ENCODE measurements at regions not wholly inside any gene's neighbourhood (a gene's known extent, or its start where the extent isn't known, plus 50 kb on each side); places are given as distances from the start of the nearest gene placed in this dataset.

DNA sequence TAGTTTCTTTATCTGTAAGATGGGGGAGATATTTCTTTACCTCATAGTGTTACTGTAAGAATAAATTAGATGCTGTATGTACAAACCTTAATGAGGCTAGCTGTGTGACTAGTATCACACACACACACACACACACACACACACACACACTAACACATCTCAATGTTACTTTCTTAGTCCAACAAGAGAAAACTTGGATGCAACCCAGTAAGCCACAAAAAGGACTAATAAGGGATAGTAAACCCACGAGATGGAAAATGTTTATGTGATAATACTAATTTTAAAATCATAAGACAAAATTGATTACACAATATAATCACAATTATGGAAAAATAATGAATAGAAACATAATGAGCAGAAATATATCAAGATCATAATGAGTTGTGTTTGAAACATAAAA lies 437.7 kb upstream of the ZNF507 start:
- DNase-seq (ENCODE audit: low read depth in 1 of 2, low spot score in 1 of 2) = no peak
- TF ChIP-seq JUND (IDR thresholded peaks at IDR 0.05; ENCODE audit: low read depth) = no peak
- in situ Hi-C loops (cut with HindIII; ENCODE audit: low pct_unique_long_range_greater_than_20kb, low sequenced_read_pairs) = no loop called here

DNA sequence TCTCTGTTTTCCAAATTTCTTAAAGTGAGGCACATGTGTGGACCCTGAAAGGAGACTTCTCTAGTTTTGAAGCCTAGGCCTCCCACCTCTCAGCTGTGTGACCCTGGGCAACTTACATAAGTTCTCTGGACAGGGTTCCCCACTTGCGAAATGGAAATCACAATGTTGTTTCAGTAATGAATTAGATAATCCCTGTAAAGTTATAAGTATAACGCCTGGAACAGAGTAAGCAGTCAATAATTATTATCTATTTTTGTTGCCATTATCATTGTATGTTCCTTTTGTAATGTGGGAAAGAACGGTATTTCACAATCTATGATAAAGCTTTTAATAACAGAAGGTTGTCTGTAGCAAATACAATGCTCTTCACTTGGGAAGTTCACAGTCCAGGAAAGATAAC lies 437.3 kb upstream of the ZNF507 start:
- in situ Hi-C loops (cut with HindIII; ENCODE audit: low pct_unique_long_range_greater_than_20kb, low sequenced_read_pairs) = no loop called here
- TF ChIP-seq JUND (IDR thresholded peaks at IDR 0.05; ENCODE audit: low read depth) = no peak

DNA sequence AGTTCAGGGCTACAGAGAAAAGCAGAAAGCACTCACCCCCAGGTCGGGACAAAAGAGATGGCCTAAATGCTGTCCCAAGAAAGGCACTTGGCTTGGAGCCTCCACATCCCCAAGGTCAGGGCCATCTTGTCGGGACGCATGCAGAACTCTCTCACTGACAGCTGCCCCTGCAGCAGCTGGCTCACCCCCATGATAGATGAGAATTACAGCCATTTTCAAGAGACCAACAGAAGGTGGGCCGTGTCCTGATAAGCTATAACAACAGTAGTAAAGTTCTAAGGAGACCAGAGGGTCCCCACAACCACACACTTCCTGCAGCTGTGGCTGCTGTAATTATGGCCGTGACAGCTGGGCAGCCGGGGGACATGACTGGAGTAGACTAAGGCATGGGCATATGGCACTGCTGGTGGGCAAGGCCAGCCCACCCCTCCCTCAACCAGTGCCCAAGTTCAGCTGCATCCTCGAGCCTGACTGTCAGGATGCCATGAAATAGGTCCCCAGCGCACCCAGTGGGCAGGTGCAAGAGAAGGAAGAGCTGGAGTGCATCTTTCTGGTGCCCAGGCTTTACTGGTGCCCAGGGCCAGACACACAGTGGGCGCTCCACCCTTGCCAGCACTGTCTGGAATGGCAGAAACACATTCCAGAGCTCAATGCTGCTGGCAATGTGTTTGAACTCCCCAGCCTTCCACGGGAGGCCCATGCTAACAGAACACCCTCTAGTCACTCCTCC lies 436.7 kb upstream of the ZNF507 start:
- in situ Hi-C loops (cut with HindIII; ENCODE audit: low pct_unique_long_range_greater_than_20kb, low sequenced_read_pairs) = no loop called here
- TF ChIP-seq JUND (IDR thresholded peaks at IDR 0.05; ENCODE audit: low read depth) = no peak
- DNase-seq (ENCODE audit: low read depth in 1 of 2, low spot score in 1 of 2) = no peak

More for the DNA sequence above, 437.3 kb upstream of the ZNF507 start:
- no peak for DNase-seq (ENCODE audit: low read depth in 1 of 2, low spot score in 1 of 2)

DNA sequence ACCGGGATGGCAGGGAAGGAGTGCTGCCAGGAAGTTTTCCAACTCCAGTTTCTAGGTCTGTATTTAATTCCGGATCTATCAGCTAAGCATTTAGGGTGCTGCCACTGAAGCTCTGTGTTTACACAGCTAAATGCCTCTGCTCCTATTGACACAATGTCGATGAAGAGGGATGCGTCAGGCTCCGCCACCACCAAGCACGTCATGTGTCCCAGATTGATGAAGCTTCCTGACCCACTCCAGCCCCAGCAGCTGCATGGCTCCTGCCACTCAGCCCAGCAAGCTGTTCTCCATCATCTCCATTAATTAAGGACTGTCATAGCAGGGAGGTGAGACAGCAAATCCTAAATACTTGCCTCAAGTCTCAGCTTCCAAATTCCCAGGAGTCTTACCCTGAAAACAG lies 435.2 kb upstream of the ZNF507 start:
- in situ Hi-C loops (cut with HindIII; ENCODE audit: low pct_unique_long_range_greater_than_20kb, low sequenced_read_pairs) = no loop called here
- no peak for TF ChIP-seq JUND (IDR thresholded peaks at IDR 0.05; ENCODE audit: low read depth)
- DNase-seq (ENCODE audit: low read depth in 1 of 2, low spot score in 1 of 2) = no peak

DNA sequence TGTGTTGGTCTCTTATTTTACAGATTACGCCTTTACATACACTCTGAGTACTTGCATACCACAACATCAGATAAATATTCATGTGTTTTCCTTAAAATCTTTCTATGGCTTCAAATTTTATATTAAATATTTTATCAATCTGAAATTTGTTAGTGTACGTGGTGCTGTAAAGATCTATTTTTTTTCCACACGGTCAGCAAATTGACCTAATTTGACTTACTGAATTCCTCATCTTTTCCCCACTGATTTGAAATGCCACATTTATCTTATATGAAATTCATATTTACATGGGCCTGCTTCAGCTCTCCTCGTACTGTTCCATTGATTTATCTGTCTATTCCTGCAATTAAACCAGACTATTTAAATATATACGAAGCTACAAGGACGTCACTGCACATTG lies 433.8 kb upstream of the ZNF507 start:
- no peak for DNase-seq (ENCODE audit: low read depth in 1 of 2, low spot score in 1 of 2)
- in situ Hi-C loops (cut with HindIII; ENCODE audit: low pct_unique_long_range_greater_than_20kb, low sequenced_read_pairs) = no loop called here
- TF ChIP-seq JUND (IDR thresholded peaks at IDR 0.05; ENCODE audit: low read depth) = no peak

DNA sequence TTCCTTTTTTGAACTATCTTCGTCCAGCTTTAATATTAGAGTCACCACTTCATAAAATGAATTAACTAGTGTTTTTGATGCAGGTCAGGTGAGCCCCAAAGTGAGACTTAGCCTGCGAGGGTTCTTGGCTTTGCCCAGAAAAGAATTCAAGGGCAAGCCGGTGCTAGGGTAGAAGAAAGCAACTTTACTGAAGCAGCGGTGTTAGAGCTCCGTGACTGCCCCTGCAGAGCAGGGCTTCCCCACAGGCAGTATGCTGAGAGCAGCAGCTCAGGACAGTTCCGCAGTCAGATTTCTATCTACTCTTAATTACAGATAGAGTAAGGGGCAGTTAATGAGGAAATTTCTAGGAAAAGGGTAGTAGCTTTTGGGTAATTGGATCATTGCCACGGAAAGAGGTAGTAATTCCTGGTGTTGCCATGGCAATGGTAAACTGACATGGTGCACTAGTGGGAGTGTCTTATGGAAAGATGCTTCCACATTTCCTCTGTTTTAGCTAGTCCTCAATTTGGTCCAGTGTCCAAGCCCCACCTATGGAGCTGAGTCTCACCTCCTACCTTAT lies 432.2 kb upstream of the ZNF507 start:
- in situ Hi-C loops (cut with HindIII; ENCODE audit: low pct_unique_long_range_greater_than_20kb, low sequenced_read_pairs) = no loop called here
- no peak for TF ChIP-seq JUND (IDR thresholded peaks at IDR 0.05; ENCODE audit: low read depth)
- DNase-seq (ENCODE audit: low read depth in 1 of 2, low spot score in 1 of 2) = no peak

DNA sequence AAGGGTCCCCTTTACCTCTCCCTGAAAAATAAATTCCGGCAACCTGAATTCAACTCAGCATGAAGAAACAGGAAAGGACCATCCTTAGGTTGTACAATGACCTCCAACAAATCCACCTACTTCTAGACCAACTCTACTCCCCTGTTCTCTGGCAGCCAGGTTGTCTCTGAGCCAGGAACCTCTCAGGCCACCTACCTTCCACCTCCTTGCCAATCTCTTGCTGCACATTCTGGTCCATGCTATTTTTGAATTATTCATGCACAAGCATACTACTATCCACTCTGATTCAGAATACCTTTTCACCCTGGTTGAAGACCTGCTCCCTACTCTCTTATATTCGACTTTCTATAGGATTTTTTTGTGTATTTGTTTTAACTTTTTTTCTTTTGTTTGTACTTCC lies 415.0 kb upstream of the ZNF507 start:
- DNase-seq (ENCODE audit: low read depth in 1 of 2, low spot score in 1 of 2) = no peak
- in situ Hi-C loops (cut with HindIII; ENCODE audit: low pct_unique_long_range_greater_than_20kb, low sequenced_read_pairs) = no loop called here
- TF ChIP-seq JUND (IDR thresholded peaks at IDR 0.05; ENCODE audit: low read depth) = no peak

DNA sequence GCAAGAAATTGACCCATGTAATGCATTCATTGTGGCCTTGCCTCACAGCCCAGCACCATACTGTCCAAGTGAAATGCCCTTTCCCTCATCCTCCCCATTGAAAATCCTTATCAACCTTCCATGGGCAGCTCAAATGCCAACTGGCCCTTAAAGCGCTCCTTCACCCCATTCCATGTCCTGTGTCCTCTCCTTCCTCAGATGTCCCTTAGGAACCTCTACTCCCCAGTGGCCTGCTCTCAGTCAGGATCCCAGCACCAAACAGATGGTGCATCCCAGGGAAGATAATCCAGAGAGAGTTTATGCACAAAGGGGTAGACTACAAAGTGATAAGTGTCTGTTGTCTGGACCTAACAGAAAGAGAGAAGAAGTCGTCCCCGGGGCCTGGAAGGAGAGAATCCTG lies 407.4 kb upstream of the ZNF507 start:
- DNase-seq (ENCODE audit: low read depth in 1 of 2, low spot score in 1 of 2) = no peak
- no peak for TF ChIP-seq JUND (IDR thresholded peaks at IDR 0.05; ENCODE audit: low read depth)
- in situ Hi-C loops (cut with HindIII; ENCODE audit: low pct_unique_long_range_greater_than_20kb, low sequenced_read_pairs) = no loop called here

DNA sequence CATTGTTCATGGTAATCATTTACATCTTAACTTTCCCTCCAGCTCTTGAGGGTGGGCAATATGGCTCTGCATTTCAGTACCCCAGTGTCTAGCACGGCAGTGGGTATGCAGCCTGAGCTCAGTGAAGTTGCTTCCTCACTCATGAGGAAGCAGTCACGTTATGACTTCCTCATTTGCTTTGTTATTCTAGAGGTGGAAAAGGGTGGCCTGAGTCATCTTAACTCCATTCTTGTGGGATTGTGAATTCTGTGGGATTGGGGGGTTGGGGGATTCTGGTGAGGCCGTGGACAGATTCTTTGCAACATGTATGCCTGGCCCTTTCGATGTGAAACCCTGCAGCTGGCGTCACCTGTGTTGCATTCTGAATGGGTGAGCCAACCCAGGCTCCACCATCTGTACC lies 406.7 kb upstream of the ZNF507 start:
- in situ Hi-C loops (cut with HindIII; ENCODE audit: low pct_unique_long_range_greater_than_20kb, low sequenced_read_pairs) = no loop called here
- TF ChIP-seq JUND (IDR thresholded peaks at IDR 0.05; ENCODE audit: low read depth) = no peak
- DNase-seq (ENCODE audit: low read depth in 1 of 2, low spot score in 1 of 2) = no peak

DNA sequence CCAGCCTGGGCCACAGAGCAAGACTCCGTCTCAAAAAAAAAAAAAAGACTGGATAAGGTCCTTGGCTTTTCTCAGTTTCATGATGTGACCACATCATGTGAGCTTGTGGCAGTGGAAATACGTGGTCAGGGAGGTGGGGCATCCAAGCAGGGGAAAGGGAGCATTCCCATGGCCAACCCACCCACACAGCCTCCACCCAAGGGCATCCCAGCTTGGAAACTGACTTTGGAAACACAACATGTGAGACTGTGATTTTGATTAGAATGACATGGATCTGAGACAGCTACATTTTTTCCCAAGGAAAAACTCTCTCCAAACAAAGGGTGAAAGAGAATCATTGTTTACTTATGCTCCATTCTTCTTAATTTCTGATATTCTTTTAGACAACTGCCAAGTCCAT lies 405.0 kb upstream of the ZNF507 start:
- no peak for TF ChIP-seq JUND (IDR thresholded peaks at IDR 0.05; ENCODE audit: low read depth)
- no peak for DNase-seq (ENCODE audit: low read depth in 1 of 2, low spot score in 1 of 2)
- in situ Hi-C loops (cut with HindIII; ENCODE audit: low pct_unique_long_range_greater_than_20kb, low sequenced_read_pairs) = no loop called here

DNA sequence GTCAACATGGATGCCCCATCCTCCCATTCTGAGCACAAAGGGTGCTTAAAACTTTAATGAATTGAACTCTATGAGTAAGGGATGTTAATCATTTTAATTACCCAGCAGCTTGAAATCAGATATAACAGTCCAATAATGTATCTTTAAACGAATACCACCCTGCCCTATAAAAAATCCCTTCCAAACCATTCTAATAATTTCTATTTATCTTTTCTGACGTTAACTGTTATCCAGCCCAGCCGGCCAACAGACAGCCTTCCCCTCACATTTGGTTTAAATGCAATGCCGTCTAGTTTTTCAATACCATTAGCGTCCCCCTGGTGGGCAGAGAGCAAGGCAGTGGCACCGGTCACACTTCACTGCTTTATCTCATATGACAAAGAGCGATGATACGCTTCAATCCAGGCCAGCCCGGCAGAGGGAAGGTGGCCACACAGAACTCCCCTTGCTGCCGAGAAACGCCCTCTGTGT lies 402.2 kb upstream of the ZNF507 start:
- TF ChIP-seq JUND (IDR thresholded peaks at IDR 0.05; ENCODE audit: low read depth) = no peak
- in situ Hi-C loops (cut with HindIII; ENCODE audit: low pct_unique_long_range_greater_than_20kb, low sequenced_read_pairs) = no loop called here
- DNase-seq (ENCODE audit: low read depth in 1 of 2, low spot score in 1 of 2) = no peak

DNA sequence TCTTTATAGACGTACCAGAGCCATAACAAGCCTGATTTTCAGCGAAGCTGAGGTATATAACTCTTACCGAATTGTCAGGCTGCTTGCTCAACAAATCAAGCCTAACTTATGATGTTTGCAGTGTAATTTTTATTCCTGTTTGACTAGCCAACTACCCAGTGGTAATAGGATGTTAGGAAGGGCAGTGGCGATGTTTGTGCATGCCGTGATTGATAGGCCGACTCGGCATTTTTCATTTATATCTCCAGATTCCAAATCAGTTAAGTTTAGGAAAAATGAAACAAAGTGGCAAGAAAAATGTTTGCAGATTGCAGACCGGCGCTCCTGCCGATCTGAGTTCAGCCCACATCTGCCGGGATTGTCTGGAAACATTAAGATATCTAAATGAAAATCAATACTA lies 401.6 kb upstream of the ZNF507 start:
- no peak for DNase-seq (ENCODE audit: low read depth in 1 of 2, low spot score in 1 of 2)
- in situ Hi-C loops (cut with HindIII; ENCODE audit: low pct_unique_long_range_greater_than_20kb, low sequenced_read_pairs) = no loop called here
- no peak for TF ChIP-seq JUND (IDR thresholded peaks at IDR 0.05; ENCODE audit: low read depth)

DNA sequence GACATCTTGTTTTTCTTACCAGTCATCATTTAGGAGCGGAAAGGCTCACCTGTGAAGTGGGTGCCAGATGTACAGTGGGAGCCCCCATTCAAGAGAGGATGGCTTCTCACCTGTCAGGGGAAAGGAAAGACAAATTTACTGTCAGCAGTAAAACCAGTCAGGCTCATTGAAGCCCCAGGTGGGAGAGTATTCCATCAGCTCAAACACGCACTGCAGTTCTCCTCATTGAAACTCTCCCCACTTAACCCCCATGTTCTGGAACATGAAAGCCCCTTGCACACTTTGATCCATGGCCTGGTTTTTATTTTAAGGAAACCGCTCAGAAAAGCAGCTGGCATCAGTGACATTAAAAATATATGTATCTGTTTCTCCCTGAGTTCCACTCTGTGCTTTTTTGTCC lies 401.1 kb upstream of the ZNF507 start:
- in situ Hi-C loops (cut with HindIII; ENCODE audit: low pct_unique_long_range_greater_than_20kb, low sequenced_read_pairs) = no loop called here
- no peak for TF ChIP-seq JUND (IDR thresholded peaks at IDR 0.05; ENCODE audit: low read depth)
- no peak for DNase-seq (ENCODE audit: low read depth in 1 of 2, low spot score in 1 of 2)

DNA sequence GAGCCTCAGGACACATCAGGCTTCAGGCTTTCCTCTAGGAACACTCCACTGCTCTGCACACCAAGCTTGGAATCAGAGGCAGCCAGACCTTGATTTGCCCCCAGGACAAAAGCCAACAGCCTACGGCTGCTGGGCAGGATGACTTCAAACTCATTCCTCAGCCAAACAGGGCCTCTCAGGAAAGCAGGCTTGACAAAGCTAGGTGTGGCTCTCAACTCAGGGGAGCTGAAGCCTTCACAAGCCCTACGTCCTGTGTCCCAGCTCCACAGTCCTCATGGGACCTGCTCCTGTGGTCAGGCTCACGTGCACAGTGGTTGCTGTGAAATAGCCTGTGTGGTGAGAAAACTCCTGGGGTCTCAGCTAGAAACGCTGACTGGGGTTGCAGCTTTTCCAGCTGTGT lies 398.9 kb upstream of the ZNF507 start:
- in situ Hi-C loops (cut with HindIII; ENCODE audit: low pct_unique_long_range_greater_than_20kb, low sequenced_read_pairs) = no loop called here
- DNase-seq (ENCODE audit: low read depth in 1 of 2, low spot score in 1 of 2) = no peak
- TF ChIP-seq JUND (IDR thresholded peaks at IDR 0.05; ENCODE audit: low read depth) = no peak

All from T47D (cell line).